ENCODE measurements at regions not wholly inside any gene's neighbourhood (a gene's known extent, or its start where the extent isn't known, plus 50 kb on each side); places are given as distances from the start of the nearest gene placed in this dataset.
A peak's percentile ranks its signal among the peaks of the same experiment; 100 is the strongest.

DNA sequence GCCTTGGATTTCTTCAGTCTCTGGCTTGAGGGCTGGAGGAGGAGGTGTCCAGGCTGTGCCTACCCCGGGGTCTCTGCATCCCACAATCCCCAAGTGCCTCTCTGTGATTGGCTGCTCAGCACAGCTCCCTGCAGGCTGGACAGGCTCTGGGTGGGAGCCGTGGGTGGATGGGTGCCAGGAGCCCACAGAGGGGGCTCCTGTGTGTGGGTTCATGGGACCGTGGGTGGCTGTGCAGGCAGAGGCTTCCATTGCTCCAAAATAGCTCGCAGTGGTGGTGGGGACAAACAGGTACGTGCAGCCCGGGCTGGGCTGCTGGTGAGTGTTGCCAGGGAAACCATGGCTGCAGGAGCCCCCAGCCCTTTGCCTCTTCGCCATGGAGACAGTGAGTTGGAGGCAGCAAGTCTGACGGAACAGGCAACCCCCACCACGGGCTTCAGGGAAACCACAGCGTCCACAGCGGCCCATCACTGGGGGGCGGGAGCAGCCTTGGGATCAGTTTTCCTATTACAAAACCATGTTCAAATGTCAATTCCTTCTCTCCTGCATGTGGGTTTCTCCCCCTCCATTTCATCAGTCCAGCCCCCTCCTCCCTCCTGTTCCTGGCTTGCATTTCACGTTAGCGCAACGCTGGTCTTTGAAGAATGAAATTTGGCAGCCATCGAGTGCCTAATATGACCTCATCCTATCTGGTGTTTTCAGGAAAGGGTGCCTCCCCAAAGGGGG is 155.2 kb downstream of the TRIM29 start:
- DNase-seq (ENCODE audit: low spot score): no peak

DNA sequence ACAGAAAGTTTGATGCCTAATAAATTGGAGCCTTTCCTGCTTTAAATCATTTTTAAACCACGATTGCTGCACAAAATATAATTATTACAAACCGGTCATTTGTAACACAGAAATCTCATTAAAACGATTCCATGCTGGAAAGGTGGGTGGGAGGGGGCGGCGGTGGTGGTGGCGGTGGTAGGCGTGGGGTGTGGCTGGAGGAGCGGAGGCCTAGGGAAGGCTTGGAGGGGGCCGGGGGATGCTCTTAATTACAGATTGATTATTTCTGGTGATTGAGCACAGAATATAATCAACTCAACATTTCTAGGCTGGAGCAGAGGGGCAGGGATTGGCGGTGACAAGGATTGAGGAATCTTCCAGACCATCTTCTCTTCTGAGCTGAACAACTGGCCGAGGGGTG is 157.5 kb downstream of the TRIM29 start:
- no peak for DNase-seq (ENCODE audit: low spot score)

DNA sequence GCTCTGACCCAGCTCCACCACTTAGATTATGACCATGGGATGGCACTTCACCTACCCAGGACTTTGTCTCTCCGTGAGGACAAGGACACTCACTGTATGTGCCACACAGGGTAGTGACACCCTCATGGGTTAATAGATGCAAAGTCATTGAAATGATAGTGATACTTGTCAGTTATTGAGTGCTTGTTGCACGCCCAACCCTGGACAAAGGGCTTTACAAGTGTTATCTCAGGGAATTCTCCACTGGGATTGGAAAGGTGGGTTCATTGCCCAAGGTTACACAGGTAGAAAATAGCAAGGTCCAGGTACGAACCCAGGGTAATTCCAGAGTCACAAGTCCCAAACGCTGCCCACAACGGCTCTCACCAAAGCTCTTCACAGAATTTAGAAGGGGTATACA is 158.2 kb downstream of the TRIM29 start:
- no peak for DNase-seq (ENCODE audit: low spot score)

DNA sequence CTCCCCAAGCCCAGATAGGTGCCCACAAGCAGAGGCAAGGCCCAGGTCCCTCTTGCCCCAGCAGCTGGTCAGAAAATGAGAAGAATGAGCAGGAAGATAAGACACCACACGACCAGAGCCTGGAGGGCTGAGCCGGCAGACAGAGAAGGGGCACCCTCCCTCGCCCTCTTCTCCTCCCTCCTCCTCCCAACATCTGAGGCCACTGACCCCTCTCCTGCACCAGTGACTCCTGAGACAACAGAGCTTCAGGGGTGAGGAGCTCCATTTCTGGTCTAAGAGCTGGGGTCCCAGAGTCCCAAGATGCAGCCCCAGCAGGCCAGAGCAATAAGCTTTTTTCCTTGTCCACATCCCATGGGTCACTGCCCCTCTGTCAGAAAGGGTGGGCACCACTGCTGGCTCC is 159.2 kb downstream of the TRIM29 start:
- no peak for DNase-seq (ENCODE audit: low spot score)

DNA sequence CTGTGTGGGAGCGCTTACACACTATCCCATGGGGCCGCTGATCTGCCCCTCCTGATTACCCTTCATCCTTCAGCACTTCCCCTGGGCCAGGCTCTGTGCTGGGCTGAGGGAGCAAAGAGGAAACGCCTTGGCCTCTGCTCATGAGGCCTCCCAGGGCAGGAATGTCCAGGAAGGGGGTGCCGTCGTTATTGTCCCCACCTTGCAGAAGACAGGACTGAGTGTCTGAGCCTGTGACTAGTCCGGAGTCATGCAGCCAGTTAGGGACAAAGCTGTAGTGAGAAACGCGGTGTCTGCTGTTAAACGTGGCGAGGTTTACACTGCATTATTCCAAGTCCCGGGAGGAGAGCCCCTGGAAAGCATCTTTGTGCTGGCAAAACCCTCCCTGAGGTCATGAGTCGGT is 160.0 kb downstream of the TRIM29 start:
- DNase-seq (ENCODE audit: low spot score): no peak

DNA sequence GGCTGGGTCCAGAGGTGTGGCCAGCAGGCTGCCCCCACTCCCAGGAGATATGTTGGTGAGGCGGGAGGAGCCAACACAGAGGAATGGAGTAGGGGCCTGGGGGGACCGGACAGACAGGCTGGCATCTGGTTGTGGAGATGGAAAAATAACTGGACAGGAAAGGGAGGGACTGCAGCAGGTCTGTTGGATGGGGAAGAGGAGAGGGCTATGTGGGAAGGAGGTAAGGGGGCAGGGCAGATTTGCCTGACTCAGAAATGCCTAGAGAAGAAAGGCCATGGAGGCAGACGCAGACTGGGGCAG is 160.4 kb downstream of the TRIM29 start:
- no peak for DNase-seq (ENCODE audit: low spot score)

DNA sequence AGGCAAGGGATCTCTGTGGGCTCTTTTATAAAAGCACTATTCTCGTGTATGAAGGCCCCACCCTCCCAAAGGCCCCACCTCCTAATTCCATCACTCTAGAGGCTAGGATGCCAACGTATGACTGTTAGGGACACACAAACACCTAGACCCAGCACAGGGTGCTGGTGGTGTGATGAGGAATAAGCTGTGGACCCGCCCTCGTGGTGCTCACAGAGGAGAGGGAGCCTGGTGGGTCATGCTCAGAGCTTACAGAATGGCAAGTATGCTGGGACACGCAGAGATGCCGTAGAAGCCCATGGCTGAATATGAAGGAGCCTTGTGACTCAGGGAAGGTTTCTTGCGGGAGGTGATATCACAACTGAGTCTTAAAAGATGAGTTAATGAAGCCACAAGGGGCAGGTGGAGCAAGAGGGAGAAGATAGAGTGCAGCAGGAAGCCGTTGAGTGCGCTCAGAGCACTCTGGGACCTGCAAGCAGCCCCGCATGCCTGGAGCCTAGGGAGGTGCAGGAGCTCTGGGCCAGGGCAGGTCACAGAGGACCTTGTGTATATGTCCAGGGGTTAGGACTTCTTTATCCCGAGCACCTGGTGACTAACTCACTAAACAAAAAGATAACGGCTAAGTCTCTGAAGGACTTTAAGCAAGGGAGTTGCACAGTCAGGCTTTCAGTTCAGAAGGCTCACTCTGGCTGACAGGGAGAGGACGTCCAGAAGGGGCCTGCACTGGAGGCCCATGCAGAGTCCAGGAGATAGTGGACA is 160.9 kb downstream of the TRIM29 start:
- DNase-seq (ENCODE audit: low spot score): no peak

DNA sequence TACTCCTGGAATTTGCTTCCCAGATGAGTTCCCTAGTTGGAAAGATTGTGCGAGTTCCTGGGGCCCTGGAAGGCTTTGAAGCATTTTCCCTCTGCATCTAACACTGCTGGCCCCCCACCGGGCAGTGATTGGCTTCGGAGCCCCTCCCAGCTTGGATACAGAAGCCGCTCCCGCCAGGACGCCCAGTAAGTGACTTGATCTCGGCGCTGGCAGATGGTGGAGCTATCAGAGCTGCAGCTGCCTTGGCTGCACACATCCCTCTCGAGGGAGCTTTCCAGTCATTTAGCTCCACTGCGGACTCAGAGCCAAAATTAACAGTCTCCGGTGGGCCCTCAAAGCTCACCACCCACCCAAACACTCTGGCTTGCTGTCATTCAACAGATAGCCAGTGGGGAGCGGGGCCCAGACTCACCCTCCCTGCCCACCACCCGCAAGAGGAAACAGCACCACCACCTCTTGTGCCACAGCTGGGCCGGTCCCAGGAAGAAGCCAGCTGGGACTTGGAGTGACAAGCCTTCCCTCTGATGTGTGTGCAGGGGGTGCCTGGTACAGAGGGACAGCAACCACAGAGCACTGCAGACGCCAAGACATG is 162.3 kb downstream of the TRIM29 start:
- no peak for DNase-seq (ENCODE audit: low spot score)

DNA sequence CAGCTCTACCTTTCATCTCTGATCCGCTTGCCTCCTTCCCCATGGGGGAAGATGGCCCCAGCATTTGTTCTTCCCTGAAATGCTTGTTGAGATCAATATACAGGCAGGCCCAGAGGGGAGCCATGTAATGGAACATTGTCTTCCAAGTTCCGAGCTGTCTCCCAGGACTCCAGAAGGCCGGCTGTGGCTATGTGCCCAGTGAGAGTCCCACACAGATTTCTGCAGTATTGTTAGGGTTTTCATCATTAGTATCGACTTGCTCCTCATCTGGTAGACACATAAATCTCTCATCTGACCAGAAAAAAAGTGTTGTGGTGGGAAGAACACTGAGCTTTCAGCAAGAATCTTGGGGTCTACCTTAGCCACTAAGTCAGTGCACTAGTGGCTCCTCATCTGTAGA is 163.4 kb downstream of the TRIM29 start:
- no peak for DNase-seq (ENCODE audit: low spot score)

DNA sequence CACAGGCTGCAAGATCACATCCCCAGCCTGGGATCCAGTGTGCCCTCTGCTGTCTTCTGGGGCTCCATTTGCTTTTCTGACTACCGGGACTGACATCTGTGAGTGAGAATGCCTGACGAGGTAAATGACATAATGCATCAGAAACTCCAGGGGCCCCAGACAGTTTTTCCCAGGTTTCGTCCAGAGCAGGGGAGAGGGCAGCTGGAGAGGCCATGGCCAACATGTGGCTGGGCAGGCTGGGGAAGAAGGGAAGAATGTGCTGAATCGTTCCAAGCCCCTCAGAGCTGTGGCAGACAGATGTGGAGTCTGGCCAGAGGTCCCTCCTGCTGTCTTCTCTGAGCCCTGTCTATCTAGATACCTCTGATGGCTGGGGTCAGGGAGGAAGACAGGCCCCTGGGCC is 163.9 kb downstream of the TRIM29 start:
- DNase-seq (ENCODE audit: low spot score): no peak

DNA sequence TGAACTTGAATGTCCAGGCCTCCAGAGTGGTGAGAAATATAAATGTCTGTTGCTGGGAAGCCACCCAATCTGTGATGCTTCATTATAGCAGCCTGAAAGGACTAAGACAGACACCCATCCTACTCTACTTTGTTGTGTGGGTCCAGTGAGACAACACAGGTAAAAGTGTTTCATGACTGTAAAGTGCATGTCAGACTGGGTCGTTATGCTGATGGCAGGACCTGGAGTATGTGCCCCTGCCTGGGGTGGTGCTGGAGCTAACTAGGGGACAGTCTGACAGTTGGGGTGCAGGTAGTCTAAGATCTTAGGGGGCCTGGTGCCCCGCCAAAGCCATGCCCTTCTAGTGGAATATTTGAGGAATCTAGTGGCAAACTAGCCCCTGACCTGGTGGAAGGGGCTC is 165.6 kb downstream of the TRIM29 start:
- DNase-seq (ENCODE audit: low spot score): no peak

DNA sequence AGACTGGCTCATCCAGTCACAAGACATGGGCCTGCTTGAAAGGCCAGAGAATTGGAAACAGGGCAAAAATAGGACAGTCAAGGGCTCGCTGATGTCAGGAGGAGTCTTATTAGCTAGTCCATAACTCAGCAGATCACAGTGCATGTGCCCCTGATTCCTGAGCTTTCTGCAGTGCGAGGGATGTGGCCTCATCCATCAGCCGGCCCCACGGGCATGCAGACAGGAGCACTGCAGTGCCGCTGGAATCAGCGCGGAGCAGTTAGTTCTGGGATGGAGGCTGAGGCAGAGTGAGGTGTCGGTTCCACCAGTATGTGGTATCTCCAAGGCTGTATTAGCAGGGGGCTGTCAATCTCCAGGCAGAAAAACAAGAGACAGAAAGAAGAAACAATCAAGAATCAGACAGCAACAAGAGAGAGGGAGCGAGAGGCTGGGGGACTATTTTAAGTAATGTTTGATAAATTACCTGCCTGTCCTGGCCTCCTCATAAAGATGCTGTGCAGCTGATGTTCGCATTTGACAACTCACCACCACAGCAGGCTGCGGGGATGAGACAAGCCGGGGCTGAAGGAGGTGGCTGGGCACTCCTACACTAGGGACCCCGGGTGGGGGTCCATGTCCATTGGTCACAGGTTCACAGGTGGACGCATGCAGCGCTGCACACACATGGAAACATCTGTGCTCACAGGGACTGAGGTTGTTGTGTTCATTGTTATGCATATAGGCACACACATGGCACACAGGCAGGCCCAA is 167.2 kb downstream of the TRIM29 start:
- no peak for DNase-seq (ENCODE audit: low spot score)

DNA sequence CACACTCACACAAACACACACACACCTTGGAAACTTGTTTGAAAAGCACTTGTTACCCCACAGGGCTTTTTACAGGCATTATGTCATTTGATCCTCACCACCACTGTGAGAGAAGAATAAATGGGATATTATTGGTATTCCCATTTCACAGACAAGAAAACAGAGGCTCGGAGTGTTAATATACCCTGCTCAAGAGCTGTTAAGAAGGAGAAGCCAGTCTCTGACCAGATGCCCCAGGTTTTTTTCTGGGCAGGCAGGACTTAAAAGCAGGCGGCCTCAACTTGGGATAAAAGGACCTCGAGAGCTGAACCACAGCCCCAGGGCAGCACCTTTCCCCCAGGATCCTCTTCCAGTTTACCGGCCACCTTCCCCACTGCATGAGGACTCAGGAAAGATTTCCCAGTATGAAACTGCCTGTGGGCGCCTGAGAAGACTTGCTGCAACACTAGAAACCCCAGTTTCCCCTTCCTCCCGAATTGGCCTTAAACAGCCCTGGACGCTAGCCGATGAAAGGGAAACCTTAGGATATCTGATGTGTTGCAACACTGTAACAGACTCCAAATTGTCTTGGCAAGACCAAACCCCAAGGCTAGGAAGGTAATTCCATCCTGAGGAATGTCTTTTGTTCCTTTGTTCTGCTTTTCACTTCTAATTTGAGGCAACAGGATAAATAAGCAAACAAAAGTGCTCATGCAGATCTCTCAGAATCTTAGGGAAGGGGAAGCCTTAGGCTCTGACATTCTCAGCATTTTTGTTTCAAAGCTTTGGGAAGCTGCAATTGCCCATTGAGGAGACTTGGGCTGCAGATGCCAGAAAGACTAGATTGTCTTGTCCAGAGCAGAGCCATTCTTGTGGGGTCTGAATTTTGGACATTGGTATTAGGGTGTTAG is 173.5 kb downstream of the TRIM29 start:
- DNase-seq (ENCODE audit: low spot score): no peak

DNA sequence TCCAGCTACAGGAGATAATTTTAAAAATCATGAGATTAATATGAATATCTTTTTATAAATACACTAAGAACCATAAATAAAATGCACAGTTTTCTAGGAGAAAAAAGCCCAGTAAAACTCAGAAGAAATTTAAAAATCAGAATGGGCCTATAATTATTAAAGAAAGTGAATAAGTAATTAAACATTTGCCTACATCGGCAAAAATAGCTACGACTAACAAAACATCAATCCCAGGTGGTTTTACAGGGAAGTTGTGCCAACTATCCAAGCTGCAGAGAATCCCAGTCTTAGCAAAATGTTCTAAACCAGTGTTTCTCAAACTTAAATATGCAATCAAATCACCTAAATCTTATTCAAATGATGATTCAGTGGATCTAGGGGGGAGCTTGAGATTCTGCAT is 180.0 kb downstream of the TRIM29 start:
- no peak for DNase-seq (ENCODE audit: low spot score)

DNA sequence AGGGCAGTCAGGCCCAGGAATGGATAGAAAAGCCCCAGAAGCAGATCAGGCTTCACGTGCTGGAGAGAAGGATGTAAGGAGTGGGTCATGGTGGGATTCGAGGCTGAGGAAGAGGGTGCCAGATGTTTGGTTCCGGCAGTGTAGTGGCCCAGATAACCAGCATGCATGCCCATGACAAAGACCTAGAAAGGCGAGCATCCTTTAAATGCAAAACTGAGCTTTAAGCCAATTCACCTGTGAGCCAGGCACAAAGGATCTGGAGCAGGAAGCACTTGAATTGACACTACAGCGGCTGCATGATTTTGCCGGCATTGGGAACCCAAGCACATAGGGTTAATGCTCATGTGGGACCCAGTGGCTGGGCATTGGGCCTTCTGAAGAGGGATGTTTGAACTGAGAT is 185.5 kb downstream of the TRIM29 start:
- no peak for DNase-seq (ENCODE audit: low spot score)

DNA sequence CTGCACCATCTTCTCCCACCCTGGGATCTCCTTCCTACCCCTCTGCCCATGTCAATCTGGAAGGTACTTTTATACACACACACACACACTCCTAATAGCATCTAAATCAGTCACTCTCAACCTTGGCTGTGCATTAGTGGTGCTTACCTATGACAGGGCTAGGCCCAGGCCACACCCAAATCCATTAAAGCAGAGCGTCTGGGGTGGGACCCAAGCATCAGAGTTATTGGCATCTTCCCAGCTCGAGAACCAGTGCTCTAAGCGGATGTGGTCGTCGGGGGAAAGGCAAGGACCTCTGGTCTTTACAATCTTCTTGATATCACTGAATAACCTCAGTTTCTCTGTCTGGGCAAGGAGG is 194.6 kb downstream of the TRIM29 start:
- DNase-seq (ENCODE audit: low spot score): no peak

DNA sequence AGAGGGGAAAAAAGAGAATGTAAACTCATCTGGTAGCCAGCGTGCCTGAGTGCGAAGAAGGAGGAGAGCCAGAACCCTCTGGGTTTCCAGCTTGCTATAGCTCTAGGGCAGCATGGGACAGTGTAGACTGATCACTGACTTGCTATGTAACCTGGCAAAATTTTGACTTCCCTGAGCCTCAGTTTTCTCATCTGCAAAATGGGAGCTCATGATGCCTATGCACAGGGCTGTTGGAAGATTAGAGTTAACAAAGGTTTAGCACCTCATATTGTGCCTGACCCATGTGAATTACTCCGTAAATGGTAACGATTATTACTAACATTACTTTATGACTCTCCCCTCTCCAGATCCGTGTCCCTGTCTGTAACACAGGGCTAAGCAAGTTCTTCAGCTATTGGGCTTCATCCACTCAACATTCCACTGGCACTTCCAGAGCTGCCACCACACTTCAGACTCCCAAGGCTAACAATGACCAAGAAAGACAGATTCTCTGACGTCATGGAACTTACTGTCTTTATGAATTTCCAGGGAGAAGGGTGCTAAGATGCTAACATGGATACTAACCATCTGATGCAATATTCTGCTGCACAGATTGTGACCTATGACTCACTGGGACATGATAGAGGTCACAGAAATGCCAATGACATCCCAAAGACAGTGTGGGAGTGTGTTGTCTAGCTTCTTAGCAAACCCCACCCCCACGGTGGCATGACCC is 195.2 kb downstream of the TRIM29 start:
- DNase-seq (ENCODE audit: low spot score): peak; percentile 1

DNA sequence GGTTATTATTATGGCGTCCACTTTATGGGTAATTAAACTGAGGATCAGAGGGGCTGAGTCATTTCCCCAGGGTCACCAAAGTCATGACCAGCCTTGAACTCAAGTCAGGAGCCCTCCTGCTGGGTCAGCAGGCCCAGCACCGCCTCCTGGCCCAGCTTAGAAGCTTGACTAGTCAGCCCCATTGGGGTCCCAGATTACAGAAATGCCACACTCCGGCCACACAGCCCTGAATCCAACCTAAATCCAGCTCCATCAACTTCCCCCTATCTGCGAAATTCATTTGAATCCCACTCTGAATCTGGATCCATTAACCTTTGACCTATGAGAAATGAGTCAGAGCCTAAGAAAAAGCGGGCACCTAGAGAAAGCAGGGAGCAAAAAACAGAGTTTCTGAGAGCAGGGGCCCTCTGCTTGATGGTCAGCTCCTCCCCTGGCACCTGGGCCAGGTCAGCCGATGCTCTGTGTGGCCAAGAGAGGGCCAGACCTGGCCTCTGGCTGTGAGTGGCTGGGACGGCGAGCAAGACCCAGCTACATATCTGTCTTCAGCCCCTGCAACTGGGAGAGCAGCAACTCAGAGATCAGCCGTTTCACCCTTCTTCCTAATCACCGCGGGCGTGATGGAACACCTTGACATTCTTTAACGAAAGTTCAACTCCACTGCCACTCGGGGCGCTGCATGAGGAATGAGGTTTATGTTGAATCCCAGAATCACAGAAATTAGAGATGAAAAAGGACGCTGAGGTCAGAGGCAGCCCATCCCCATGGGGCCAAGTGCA is 196.1 kb downstream of the TRIM29 start:
- DNase-seq (ENCODE audit: low spot score): no peak

DNA sequence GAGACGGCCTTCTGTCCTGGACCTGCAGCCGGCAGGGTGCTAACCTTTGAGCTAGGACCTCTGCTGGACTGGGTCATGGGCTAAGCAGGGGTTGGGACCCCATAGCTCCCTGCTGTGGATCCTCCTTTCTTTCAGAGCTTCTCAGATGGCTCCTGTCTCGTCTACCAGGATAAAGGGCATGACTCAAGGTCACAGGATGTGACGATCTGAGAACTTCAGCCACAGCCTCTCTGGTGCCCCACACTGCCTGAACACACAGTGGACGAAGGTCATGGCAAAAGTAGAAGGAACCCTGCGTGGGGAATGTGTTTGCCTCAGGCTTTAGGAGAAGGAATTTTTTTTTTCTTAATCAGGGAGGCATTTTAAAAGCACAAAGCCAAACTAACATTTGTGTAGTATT is 196.7 kb downstream of the TRIM29 start:
- DNase-seq (ENCODE audit: low spot score): no peak

DNA sequence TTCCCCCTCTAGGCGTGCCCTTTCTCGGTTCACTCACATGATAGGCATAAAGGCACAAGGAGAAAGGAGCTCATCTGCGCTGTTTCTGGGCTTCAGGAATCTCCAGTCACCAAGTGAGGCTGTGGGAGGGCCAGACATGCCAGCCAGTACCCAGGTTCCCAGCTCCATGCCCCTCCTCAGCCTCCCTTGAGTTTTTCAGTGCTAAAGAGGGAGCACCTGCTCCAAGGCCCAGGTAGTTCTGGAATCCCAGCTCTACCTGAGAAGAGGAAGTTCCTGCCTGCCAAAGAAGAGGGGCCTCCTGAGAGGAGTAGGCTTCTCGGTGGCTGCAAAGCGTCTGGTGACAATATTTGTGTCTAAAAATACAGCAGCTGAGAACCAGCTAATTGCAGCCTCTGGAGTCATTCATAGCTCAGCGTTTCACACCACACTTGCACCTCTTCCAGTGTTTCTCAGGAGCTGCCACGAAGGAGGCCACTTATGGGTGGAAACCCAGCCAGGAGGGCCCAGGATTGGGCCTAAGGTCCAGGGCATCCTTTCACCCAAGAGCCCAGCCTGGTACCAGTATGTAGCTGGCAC is 197.4 kb downstream of the TRIM29 start:
- no peak for DNase-seq (ENCODE audit: low spot score)

All from RKO (cell line).